ENCODE measurements at regions not wholly inside any gene's neighbourhood (a gene's known extent, or its start where the extent isn't known, plus 50 kb on each side); places are given as distances from the start of the nearest gene placed in this dataset.

GRCh38 chr2:5818961-5819600, 126.9 kb downstream of the SOX11 start:
- TF ChIP-seq POLR2A (IDR thresholded peaks at IDR 0.05; ENCODE audit: low read depth) (no peak), CTCF (IDR thresholded peaks at IDR 0.05) (no peak)
